HG02943 (cell line): ENCODE measurements at regions not wholly inside any gene's neighbourhood (a gene's known extent, or its start where the extent isn't known, plus 50 kb on each side); places are given as distances from the start of the nearest gene placed in this dataset.
"Not testable (repeated sequence)": the region's sequence is repeated elsewhere in the genome, so short reads cannot be mapped to it uniquely, and the experiment has no call there.

ENCODE experiments used
- ATAC-seq: cut with Tn5 transposase; IDR thresholded peaks from one replicate; pipeline ENCODE4 v1.9.1; 2021; ENCODE audit warnings: mild to moderate bottlenecking, low read depth, moderate library complexity; ENCODE audit not compliant: unreplicated experiment

GRCh38 chr3:87898971-87899370 lies 159.8 kb downstream of the CGGBP1 start:
- ATAC-seq = no peak

- ATAC-seq = no peak
Observed at GRCh38 chr3:87895983-87896382, 162.8 kb downstream of the CGGBP1 start.

- no peak for ATAC-seq
Observed at GRCh38 chr3:87873136-87873535, 185.7 kb downstream of the CGGBP1 start.

GRCh38 chr3:87867001-87867400 lies 191.8 kb downstream of the CGGBP1 start:
- ATAC-seq = no peak

- ATAC-seq = no peak
Observed at GRCh38 chr3:87856126-87856525, 202.7 kb downstream of the CGGBP1 start.

- no peak for ATAC-seq
Observed at GRCh38 chr3:87855616-87856015, 203.2 kb downstream of the CGGBP1 start.

GRCh38 chr3:87855211-87855610 lies 203.6 kb downstream of the CGGBP1 start:
- no peak for ATAC-seq

GRCh38 chr3:87848003-87848402 lies 210.8 kb downstream of the CGGBP1 start:
- ATAC-seq = no peak

GRCh38 chr3:87837076-87837475 lies 221.7 kb downstream of the CGGBP1 start:
- no peak for ATAC-seq

- no peak for ATAC-seq
Observed at GRCh38 chr3:87836026-87836425, 222.8 kb downstream of the CGGBP1 start.

- no peak for ATAC-seq
Observed at GRCh38 chr3:87835236-87835635, 223.6 kb downstream of the CGGBP1 start.

- no peak for ATAC-seq
Observed at GRCh38 chr3:87834327-87834726, 224.5 kb downstream of the CGGBP1 start.

GRCh38 chr3:87833039-87833377 lies 225.8 kb downstream of the CGGBP1 start:
- no peak for ATAC-seq

GRCh38 chr3:87828046-87828445 lies 230.8 kb downstream of the CGGBP1 start:
- no peak for ATAC-seq

- no peak for ATAC-seq
Observed at GRCh38 chr3:87822563-87822962, 236.2 kb downstream of the CGGBP1 start.

- ATAC-seq = not testable (repeated sequence)
Observed at GRCh38 chr3:87813503-87813902, 245.3 kb downstream of the CGGBP1 start.

- no peak for ATAC-seq
Observed at GRCh38 chr3:87811953-87812352, 246.9 kb downstream of the CGGBP1 start.

GRCh38 chr3:87810452-87811016 lies 248.3 kb downstream of the CGGBP1 start:
- ATAC-seq = no peak

GRCh38 chr3:87805670-87806069 lies 253.1 kb downstream of the CGGBP1 start:
- peak; percentile 96 for ATAC-seq

GRCh38 chr3:87801409-87801808 lies 257.4 kb downstream of the CGGBP1 start:
- ATAC-seq = no peak

GRCh38 chr3:87800516-87800915 lies 258.3 kb downstream of the CGGBP1 start:
- no peak for ATAC-seq

- ATAC-seq = no peak
Observed at GRCh38 chr3:87798567-87798947, 260.2 kb downstream of the CGGBP1 start.

- ATAC-seq = no peak
Observed at GRCh38 chr3:87797872-87798566, 260.8 kb downstream of the CGGBP1 start.
